NCI-H2107 treated with DMSO at 0.1 percent for 48 hours (cell line): ENCODE measurements at regions not wholly inside any gene's neighbourhood (a gene's known extent, or its start where the extent isn't known, plus 50 kb on each side); places are given as distances from the start of the nearest gene placed in this dataset.
"Not testable (repeated sequence)": the region's sequence is repeated elsewhere in the genome, so short reads cannot be mapped to it uniquely, and the experiment has no call there.

Experiments used
- DNase-seq: peaks from one replicate; lab custom pipeline; 2025; ENCODE audit not compliant: unreplicated experiment; lab: John Stamatoyannopoulos, UW

GRCh38 chr13:73324842-73325722 lies 266.3 kb downstream of the KLF5 start:
- DNase-seq, result no peak

- DNase-seq, result no peak
These were observed 264.8 kb downstream of the KLF5 start for GRCh38 chr13:73323615-73324014.

GRCh38 chr13:73321043-73321442 lies 262.2 kb downstream of the KLF5 start:
- DNase-seq, result no peak

- DNase-seq, result no peak
These were observed 258.3 kb downstream of the KLF5 start for GRCh38 chr13:73317140-73317539.

GRCh38 chr13:73310366-73310765 lies 251.6 kb downstream of the KLF5 start:
- no peak for DNase-seq

- no peak for DNase-seq
These were observed 248.7 kb downstream of the KLF5 start for GRCh38 chr13:73307481-73307880.

- no peak for DNase-seq
These were observed 247.9 kb downstream of the KLF5 start for GRCh38 chr13:73306688-73307087.

- DNase-seq, result no peak
These were observed 245.6 kb downstream of the KLF5 start for GRCh38 chr13:73304442-73304841.

GRCh38 chr13:73303851-73304250 lies 245.0 kb downstream of the KLF5 start:
- no peak for DNase-seq

GRCh38 chr13:73301622-73302021 lies 242.8 kb downstream of the KLF5 start:
- not testable (repeated sequence) for DNase-seq

GRCh38 chr13:73300718-73301425 lies 242.1 kb downstream of the KLF5 start:
- no peak for DNase-seq

GRCh38 chr13:73299787-73300186 lies 241.0 kb downstream of the KLF5 start:
- no peak for DNase-seq

- no peak for DNase-seq
These were observed 235.2 kb downstream of the KLF5 start for GRCh38 chr13:73293913-73294523.

- DNase-seq, result no peak
These were observed 233.3 kb downstream of the KLF5 start for GRCh38 chr13:73292127-73292526.

GRCh38 chr13:73290844-73291243 lies 232.0 kb downstream of the KLF5 start:
- DNase-seq, result no peak

- no peak for DNase-seq
These were observed 229.8 kb downstream of the KLF5 start for GRCh38 chr13:73288596-73288995.

- DNase-seq, result no peak
These were observed 229.0 kb downstream of the KLF5 start for GRCh38 chr13:73287831-73288230.

GRCh38 chr13:73286942-73287620 lies 228.3 kb downstream of the KLF5 start:
- no peak for DNase-seq

- no peak for DNase-seq
These were observed 227.4 kb downstream of the KLF5 start for GRCh38 chr13:73286177-73286576.

- DNase-seq, result no peak
These were observed 225.5 kb downstream of the KLF5 start for GRCh38 chr13:73284081-73284874.

- DNase-seq, result no peak
These were observed 224.8 kb downstream of the KLF5 start for GRCh38 chr13:73283636-73284035.
